Mesendoderm (in vitro differentiated cells): ENCODE measurements at regions not wholly inside any gene's neighbourhood (a gene's known extent, or its start where the extent isn't known, plus 50 kb on each side); places are given as distances from the start of the nearest gene placed in this dataset.

Experiments used
- DNase-seq: peaks from one replicate; pipeline ENCODE4 v3.0.0; 2013
- H2AK5ac ChIP-seq: 2 replicates; pipeline ENCODE4 v1.6.1; 2013; ENCODE audit warnings: low read length, inconsistent platforms
- H2BK120ac ChIP-seq: 2 replicates; pipeline ENCODE4 v1.6.1; 2013; ENCODE audit warnings: low read depth, mild to moderate bottlenecking, low read length, moderate library complexity, mixed read lengths
- H2BK15ac ChIP-seq: replicated peaks from 2 replicates; pipeline ENCODE4 v1.6.1; 2013; ENCODE audit warnings: low read depth, mild to moderate bottlenecking, moderate library complexity
- H2BK5ac ChIP-seq: 2 replicates; pipeline ENCODE4 v1.6.1; 2013; ENCODE audit warnings: low read length, inconsistent platforms
- H3K18ac ChIP-seq: 2 replicates; pipeline ENCODE4 v1.6.1; 2013; ENCODE audit warnings: mild to moderate bottlenecking, low read length, mixed read lengths
- H3K23ac ChIP-seq: one replicate; pipeline ENCODE4 v1.6.1; 2013; ENCODE audit warnings: low read length
- H3K27ac ChIP-seq: 2 replicates; pipeline ENCODE4 v1.5.1; 2013; ENCODE audit warnings: low read depth, mild to moderate bottlenecking, inconsistent platforms, low read length, moderate library complexity
- H3K27me3 ChIP-seq: 2 replicates; pipeline ENCODE4 v1.6.1; 2013; ENCODE audit warnings: low read length, control low read depth, mild to moderate bottlenecking, inconsistent platforms; ENCODE audit not compliant: insufficient read depth, poor library complexity
- H3K36me3 ChIP-seq: 2 replicates; pipeline ENCODE4 v1.6.1; 2013; ENCODE audit warnings: low read length, inconsistent platforms; ENCODE audit not compliant: control insufficient read depth, insufficient read depth
- H3K4ac ChIP-seq: one replicate; pipeline ENCODE4 v1.6.1; 2013; ENCODE audit warnings: low read depth, mild to moderate bottlenecking, low read length, moderate library complexity
- H3K4me1 ChIP-seq: 2 replicates; pipeline ENCODE4 v1.6.1; 2013; ENCODE audit warnings: low read depth, low read length, inconsistent platforms; ENCODE audit not compliant: control insufficient read depth
- H3K4me2 ChIP-seq: 2 replicates; pipeline ENCODE4 v1.6.1; 2013; ENCODE audit warnings: low read length
- H3K4me3 ChIP-seq: 2 replicates; pipeline ENCODE4 v1.5.1; 2013; ENCODE audit warnings: mild to moderate bottlenecking, low read length
- H3K56ac ChIP-seq: one replicate; pipeline ENCODE4 v1.6.1; 2013; ENCODE audit warnings: low read length
- H3K79me1 ChIP-seq: 2 replicates; pipeline ENCODE4 v1.6.1; 2013; ENCODE audit warnings: low read length, inconsistent platforms
- H3K79me2 ChIP-seq: 2 replicates; pipeline ENCODE4 v1.6.1; 2013; ENCODE audit warnings: mild to moderate bottlenecking, low read length; ENCODE audit not compliant: control insufficient read depth, insufficient read depth
- H3K9ac ChIP-seq: 2 replicates; pipeline ENCODE4 v1.6.1; 2013; ENCODE audit warnings: low read length, inconsistent platforms
- H4K5ac ChIP-seq: one replicate; pipeline ENCODE4 v1.6.1; 2013; ENCODE audit warnings: low read length
- H4K8ac ChIP-seq: one replicate; pipeline ENCODE4 v1.6.1; 2013; ENCODE audit warnings: low read depth, mild to moderate bottlenecking, control low read depth, low read length, moderate library complexity
- WGBS: extraction: QIAGEN DNeasy Blood & Tissue Kit; methylation state at CpG from one replicate; pipeline ENCODE4 v1.1.7; 2013; ENCODE audit warnings: low lambda C conversion rate, missing lambda C conversion rate; ENCODE audit not compliant: insufficient coverage; ENCODE audit errors: extremely low coverage; 5-methylcytosine and 5-hydroxymethylcytosine counted together

DNA sequence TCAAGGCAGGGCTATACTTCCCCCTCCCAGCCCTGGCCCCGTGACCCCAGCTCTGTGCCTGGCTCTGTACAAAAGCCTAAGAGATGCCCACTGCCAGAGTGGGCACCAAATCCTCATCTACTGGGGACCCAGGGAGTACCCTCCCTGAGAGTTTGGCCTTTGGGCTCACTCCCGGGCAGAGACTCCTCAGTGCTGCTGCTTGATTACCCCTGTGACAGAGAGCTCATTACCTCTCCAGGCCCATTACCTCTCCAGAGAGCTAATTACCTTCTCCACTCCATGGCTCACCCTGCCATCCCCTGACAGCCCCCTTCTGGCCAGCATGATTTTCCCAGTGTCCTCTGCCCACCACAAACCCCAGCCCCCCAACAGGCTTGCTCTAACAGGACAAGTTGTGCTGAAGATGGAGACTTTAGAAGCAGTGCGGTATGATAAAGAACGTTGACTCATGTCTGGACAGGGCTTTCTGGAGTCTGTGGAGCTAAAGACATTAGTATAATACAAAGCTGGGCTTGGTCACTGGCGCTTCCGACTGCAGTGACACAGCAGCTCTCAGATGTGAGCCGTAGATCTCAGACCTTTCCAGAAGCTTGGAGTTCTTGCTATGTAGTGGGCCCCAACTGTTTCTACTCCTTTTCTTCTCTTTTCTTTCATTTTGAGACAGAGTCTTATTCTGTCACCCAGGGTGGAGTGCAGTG is 111.3 kb upstream of the KCTD7 start:
- DNase-seq = no peak
- no peak overlapping the region for H3K27ac ChIP-seq
- no peaks in the 10 kb centered on the region for H3K79me2 ChIP-seq
- H2BK5ac ChIP-seq = no peak overlapping the region
- H2AK5ac ChIP-seq = no peak overlapping the region
- no peak overlapping the region for H4K8ac ChIP-seq
- H3K18ac ChIP-seq = no peak overlapping the region
- H3K27me3 ChIP-seq = no peaks in the 10 kb centered on the region
- H3K4me1 ChIP-seq = no peaks in the 10 kb centered on the region
- no peak overlapping the region for H3K9ac ChIP-seq
- H2BK15ac ChIP-seq = no peak overlapping the region
- WGBS = no CpG with 5 or more reads among the region's 7 CpGs
- no peak overlapping the region for H3K4me2 ChIP-seq
- no peaks in the 10 kb centered on the region for H3K79me1 ChIP-seq
- no peak overlapping the region for H4K5ac ChIP-seq
- H2BK120ac ChIP-seq = no peak overlapping the region
- no peaks in the 10 kb centered on the region for H3K36me3 ChIP-seq
- no peak overlapping the region for H3K56ac ChIP-seq
- no peak overlapping the region for H3K23ac ChIP-seq
- H3K4ac ChIP-seq = no peak overlapping the region
- no peak overlapping the region for H3K4me3 ChIP-seq

DNA sequence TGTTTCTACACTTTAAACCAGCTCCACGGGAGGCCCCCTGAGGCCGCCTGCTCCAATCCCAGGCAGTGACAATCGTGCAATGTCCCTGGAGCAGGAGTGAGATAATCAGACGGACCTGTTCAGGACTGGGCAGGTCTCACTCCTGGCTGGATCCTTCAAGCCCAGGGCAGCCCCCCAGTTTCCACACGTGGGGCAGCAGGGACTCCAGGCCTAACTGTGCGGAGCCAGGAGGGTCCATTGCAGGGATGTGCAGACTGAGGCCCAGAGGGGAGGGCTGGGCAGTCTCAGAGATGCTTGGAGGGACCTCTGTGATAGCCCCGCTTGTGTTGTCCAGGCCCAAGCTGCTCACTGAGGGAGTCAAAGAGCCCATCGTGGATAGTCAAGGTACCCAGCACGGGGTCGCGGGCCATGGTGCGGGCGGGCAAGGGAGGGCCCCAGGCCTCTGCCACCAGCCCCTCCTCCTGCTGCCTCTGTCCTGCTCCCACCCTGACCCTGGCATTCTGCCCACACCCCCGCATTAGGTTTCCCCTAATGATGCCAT is 110.5 kb upstream of the KCTD7 start:
- H3K18ac ChIP-seq = no peak overlapping the region
- no peak overlapping the region for H2BK15ac ChIP-seq
- H4K5ac ChIP-seq = no peak overlapping the region
- H3K27ac ChIP-seq = no peak overlapping the region
- DNase-seq = no peak
- no peaks in the 10 kb centered on the region for H3K79me1 ChIP-seq
- H3K4ac ChIP-seq = no peak overlapping the region
- H3K27me3 ChIP-seq = no peaks in the 10 kb centered on the region
- no peak overlapping the region for H2BK120ac ChIP-seq
- no peaks in the 10 kb centered on the region for H3K4me1 ChIP-seq
- no peak overlapping the region for H3K56ac ChIP-seq
- no peak overlapping the region for H2AK5ac ChIP-seq
- H4K8ac ChIP-seq = no peak overlapping the region
- WGBS = no CpG with 5 or more reads among the region's 14 CpGs
- no peak overlapping the region for H3K4me3 ChIP-seq
- H3K79me2 ChIP-seq = no peaks in the 10 kb centered on the region
- H3K36me3 ChIP-seq = no peaks in the 10 kb centered on the region
- H3K9ac ChIP-seq = no peak overlapping the region
- H3K23ac ChIP-seq = no peak overlapping the region
- H3K4me2 ChIP-seq = no peak overlapping the region
- no peak overlapping the region for H2BK5ac ChIP-seq

DNA sequence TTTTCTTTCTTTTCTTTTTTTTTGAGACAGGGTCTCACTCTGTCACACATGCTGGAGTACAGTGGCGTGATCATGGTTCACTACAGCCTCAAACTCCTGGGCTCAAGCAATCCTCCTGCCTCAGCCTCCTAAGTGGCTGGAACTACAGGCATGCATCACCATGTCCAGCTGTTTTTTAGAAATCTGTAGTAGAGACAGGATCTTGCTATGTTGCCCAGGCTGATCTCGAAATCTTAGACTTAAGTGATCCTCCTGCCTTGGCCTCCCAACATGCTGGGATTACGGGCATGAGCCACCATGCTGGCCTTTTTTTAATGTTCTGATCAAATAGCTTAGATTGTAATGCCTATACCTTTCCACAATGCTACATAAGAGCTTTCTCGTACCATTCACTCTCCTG is 107.0 kb upstream of the KCTD7 start:
- Histone ChIP-seq H3K4me2 (no peak overlapping the region), H3K4me1 (no peaks in the 10 kb centered on the region), H3K56ac (no peak overlapping the region), H2BK5ac (no peak overlapping the region), H3K79me1 (no peaks in the 10 kb centered on the region), H3K9ac (no peak overlapping the region), H3K23ac (no peak overlapping the region), H3K27ac (no peak overlapping the region), H4K8ac (no peak overlapping the region), H4K5ac (no peak overlapping the region), H3K27me3 (no peaks in the 10 kb centered on the region), H2AK5ac (no peak overlapping the region), H3K4me3 (no peak overlapping the region), H3K4ac (no peak overlapping the region), H2BK120ac (no peak overlapping the region), H3K18ac (no peak overlapping the region), H2BK15ac (no peak overlapping the region), H3K79me2 (no peaks in the 10 kb centered on the region), H3K36me3 (no peaks in the 10 kb centered on the region)
- DNase-seq = no peak
- no CpG with 5 or more reads among the region's 4 CpGs for WGBS

DNA sequence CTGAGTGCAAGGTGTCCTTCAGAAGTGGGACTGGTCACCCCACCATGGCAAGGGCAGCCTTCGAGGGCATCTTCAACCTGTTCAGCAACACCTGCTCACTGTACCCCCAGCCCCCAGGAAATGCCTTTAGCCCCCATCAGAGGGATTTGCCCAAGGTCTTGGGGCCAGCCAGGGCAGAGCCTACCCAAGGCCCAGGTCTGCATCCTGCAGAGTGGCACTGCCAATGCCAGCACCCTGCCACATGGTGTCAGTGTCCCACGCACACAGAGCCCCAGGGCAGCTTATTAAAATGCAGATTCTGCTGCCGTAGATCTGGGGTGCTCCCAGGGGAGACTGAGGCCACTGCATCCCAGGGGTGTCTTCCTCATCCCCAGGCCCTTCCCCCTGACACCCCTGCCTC is 106.2 kb upstream of the KCTD7 start:
- Histone ChIP-seq H3K9ac (no peak overlapping the region), H3K27me3 (no peaks in the 10 kb centered on the region), H2BK15ac (no peak overlapping the region), H4K8ac (no peak overlapping the region), H3K27ac (no peak overlapping the region), H3K36me3 (no peaks in the 10 kb centered on the region), H3K4ac (no peak overlapping the region), H3K23ac (no peak overlapping the region), H2AK5ac (no peak overlapping the region), H3K4me2 (no peak overlapping the region), H4K5ac (no peak overlapping the region), H2BK120ac (no peak overlapping the region), H3K79me1 (no peaks in the 10 kb centered on the region), H3K4me1 (no peaks in the 10 kb centered on the region), H2BK5ac (no peak overlapping the region), H3K18ac (no peak overlapping the region), H3K79me2 (no peaks in the 10 kb centered on the region), H3K4me3 (no peak overlapping the region), H3K56ac (no peak overlapping the region)
- WGBS = no CpG with 5 or more reads among the region's 3 CpGs
- DNase-seq = no peak

DNA sequence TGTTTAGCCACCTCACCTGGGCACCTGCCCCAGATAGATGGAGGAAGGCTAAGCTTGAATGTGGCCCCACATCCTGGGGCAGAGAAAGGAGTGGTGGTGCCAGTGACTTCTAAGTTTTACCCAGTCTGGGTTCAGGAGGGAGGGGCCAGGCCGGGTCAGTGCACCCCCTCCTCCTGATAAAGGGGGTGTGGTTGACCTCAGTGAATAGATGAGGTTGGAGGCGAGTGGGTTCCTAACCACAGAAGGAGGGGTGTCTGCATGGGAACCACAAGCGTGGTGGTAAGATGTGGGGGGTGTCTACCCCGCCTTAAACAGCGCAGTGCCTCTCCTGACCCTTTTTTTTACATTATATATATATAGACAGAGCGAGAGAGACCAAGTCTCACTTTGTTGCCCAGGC is 105.3 kb upstream of the KCTD7 start:
- no peaks in the 10 kb centered on the region for H3K36me3 ChIP-seq
- H3K4me3 ChIP-seq = no peak overlapping the region
- no peak overlapping the region for H3K4me2 ChIP-seq
- no peaks in the 10 kb centered on the region for H3K79me1 ChIP-seq
- no peak overlapping the region for H3K56ac ChIP-seq
- H3K79me2 ChIP-seq = no peaks in the 10 kb centered on the region
- no peak overlapping the region for H2BK120ac ChIP-seq
- no peak overlapping the region for H2BK5ac ChIP-seq
- no peak overlapping the region for H3K9ac ChIP-seq
- no peak overlapping the region for H4K8ac ChIP-seq
- no peak overlapping the region for H3K23ac ChIP-seq
- no peak overlapping the region for H2BK15ac ChIP-seq
- H3K18ac ChIP-seq = no peak overlapping the region
- no CpG with 5 or more reads among the region's 6 CpGs for WGBS
- DNase-seq = no peak
- H3K4ac ChIP-seq = no peak overlapping the region
- H3K27ac ChIP-seq = no peak overlapping the region
- H3K4me1 ChIP-seq = no peaks in the 10 kb centered on the region
- no peak overlapping the region for H2AK5ac ChIP-seq
- no peak overlapping the region for H4K5ac ChIP-seq
- H3K27me3 ChIP-seq = no peaks in the 10 kb centered on the region

DNA sequence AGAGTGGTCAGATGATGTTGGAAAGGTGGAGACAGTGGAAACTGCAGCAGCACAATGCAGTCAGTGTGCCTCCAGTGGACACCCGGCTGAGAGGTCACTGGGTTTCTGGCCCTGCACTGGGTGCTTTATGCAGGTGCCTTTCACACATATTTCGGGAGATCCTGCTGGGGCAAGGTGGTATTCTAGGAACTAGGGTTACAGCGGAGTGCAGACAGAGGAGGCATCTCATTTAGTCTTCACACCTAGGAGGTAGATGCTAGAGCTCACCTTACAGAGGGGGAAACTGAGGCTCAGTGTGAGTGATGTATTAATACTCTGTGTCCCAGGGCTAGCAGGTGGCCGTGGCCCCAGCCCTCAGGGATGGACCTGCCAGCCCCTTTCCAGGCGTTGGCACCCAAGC is 103.9 kb upstream of the KCTD7 start:
- Histone ChIP-seq H3K18ac (no peak overlapping the region), H2BK120ac (no peak overlapping the region), H4K8ac (no peak overlapping the region), H3K79me1 (no peaks in the 10 kb centered on the region), H2BK15ac (no peak overlapping the region), H3K27me3 (no peaks in the 10 kb centered on the region), H3K23ac (no peak overlapping the region), H3K56ac (no peak overlapping the region), H3K27ac (no peak overlapping the region), H3K4me2 (no peak overlapping the region), H2BK5ac (no peak overlapping the region), H3K9ac (no peak overlapping the region), H3K4me3 (no peak overlapping the region), H2AK5ac (no peak overlapping the region), H3K4ac (no peak overlapping the region), H3K4me1 (no peaks in the 10 kb centered on the region), H3K36me3 (no peaks in the 10 kb centered on the region), H4K5ac (no peak overlapping the region), H3K79me2 (no peaks in the 10 kb centered on the region)
- DNase-seq = no peak
- no CpG with 5 or more reads among the region's 5 CpGs for WGBS
